K562 (cell line): ENCODE measurements at regions not wholly inside any gene's neighbourhood (a gene's known extent, or its start where the extent isn't known, plus 50 kb on each side); places are given as distances from the start of the nearest gene placed in this dataset.

Experiments used
- ATAC-seq: fragments of 200-7000 bp; cut with Tn5 transposase; 3 replicates; pipeline ENCODE4 v1.9.1; 2020; ENCODE audit warnings: moderate library complexity
- BruUV-seq: library from RNA; stranded (reverse); fragments of 400-500 nt; replicated peaks from 2 replicates; lab custom pipeline; 2021; lab: Mats Ljungman, UMichigan
- CTCF ChIA-PET: fragments of 300-600 bp; formaldehyde crosslinking; extraction: SDS; loops from one replicate; lab custom pipeline; 2021; ENCODE audit warnings: low intra/inter-chr PET ratio; lab: Yijun Ruan, JAX
- POLR2A ChIA-PET: fragments of 300-600, 350-650 bp; sonication (Branson Sonifier 250); formaldehyde crosslinking; extraction: SDS; loops from one replicate; lab custom pipeline; 2021; ENCODE audit warnings: antibody characterized with exemption, inconsistent platforms; lab: Yijun Ruan, JAX
- DNase-seq, 4 experiments: peaks; one replicate each; pipeline versions ENCODE4 v3.0.0 to v3.0.0-alpha.2; 2011 to 2018; ENCODE audit warnings: low spot score in 3 of 4, mixed read lengths in 3 of 4; ENCODE audit errors: extremely low read depth in 1 of 4
- FAIRE-seq: peaks from 2 replicates; lab custom pipeline; 2011; peaks lifted over from hg19 to GRCh38; lab: Jason Lieb, UNC
- H2AFZ ChIP-seq: 2 replicates; pipeline ENCODE4 v1.6.0; 2011; ENCODE audit warnings: low read depth, low read length, control low read depth, inconsistent platforms
- H3K27ac ChIP-seq: fragments of 200-600 bp; 3 replicates; pipeline ENCODE4 v1.8.0; 2011; ENCODE audit warnings: low read depth, mild to moderate bottlenecking, control low read depth, inconsistent platforms, low read length, moderate library complexity, mixed read lengths; ENCODE audit errors: extremely low read depth
- H3K27me3 ChIP-seq, 2 experiments: fragments of 300-600 bp in 1 of 2; 2 replicates in 1 of 2; 3 replicates in 1 of 2; pipeline versions ENCODE4 v1.6.0 to v1.8.0; 2011; ENCODE audit warnings: inconsistent platforms in 2 of 2, low read length in 2 of 2, mild to moderate bottlenecking in 1 of 2, mixed read lengths in 1 of 2, moderate library complexity in 1 of 2; ENCODE audit not compliant: control insufficient read depth in 2 of 2, insufficient read depth in 2 of 2
- H3K36me3 ChIP-seq: fragments of 300-600 bp; 3 replicates; pipeline ENCODE4 v1.8.0; 2011; ENCODE audit warnings: mild to moderate bottlenecking, low read length, inconsistent platforms; ENCODE audit not compliant: control insufficient read depth, insufficient read depth
- H3K4me1 ChIP-seq, 2 experiments: fragments of 200-600 bp in 1 of 2; replicated peaks in 1 of 2; 2 replicates in 1 of 2; 3 replicates in 1 of 2; pipeline versions ENCODE4 v1.5.1 to v1.8.0; 2011; ENCODE audit warnings: inconsistent platforms in 2 of 2, low read length in 2 of 2, mild to moderate bottlenecking in 1 of 2, mixed read lengths in 1 of 2, moderate library complexity in 1 of 2; ENCODE audit not compliant: control insufficient read depth in 2 of 2, insufficient read depth in 2 of 2
- H3K4me2 ChIP-seq: 2 replicates; pipeline ENCODE4 v1.6.1; 2011; ENCODE audit warnings: low read length, control low read depth, inconsistent platforms, mixed read lengths; ENCODE audit not compliant: insufficient read depth
- H3K4me3 ChIP-seq: fragments of 200-600 bp; sonication (generic), shearing (Covaris generic); 2 replicates; pipeline ENCODE4 v1.5.1; 2016; ENCODE audit warnings: control low read depth, inconsistent platforms
- H3K79me2 ChIP-seq: fragments of 200-600 bp; 3 replicates; pipeline ENCODE4 v1.8.0; 2011; ENCODE audit warnings: low read length, inconsistent platforms; ENCODE audit not compliant: control insufficient read depth, insufficient read depth
- H3K9ac ChIP-seq, 2 experiments: 2 replicates each; pipeline versions ENCODE4 v1.6.0 to v1.6.1; 2011; ENCODE audit warnings: low read depth in 2 of 2, low read length in 2 of 2, control low read depth in 1 of 2, inconsistent platforms in 1 of 2, mild to moderate bottlenecking in 1 of 2, mixed read lengths in 1 of 2; ENCODE audit not compliant: insufficient read depth in 1 of 2
- H3K9me1 ChIP-seq: one replicate; pipeline ENCODE4 v1.6.0; 2011; ENCODE audit warnings: inconsistent platforms, mild to moderate bottlenecking, low read length, moderate library complexity; ENCODE audit not compliant: control insufficient read depth, insufficient read depth
- H3K9me3 ChIP-seq: replicated peaks from 2 replicates; pipeline ENCODE4 v1.5.1; 2011; ENCODE audit warnings: low read depth, low read length, inconsistent platforms; ENCODE audit not compliant: control insufficient read depth, insufficient read depth
- H4K20me1 ChIP-seq: replicated peaks from 2 replicates; pipeline ENCODE4 v1.6.1; 2011; ENCODE audit warnings: low read length, inconsistent platforms, mixed read lengths; ENCODE audit not compliant: control insufficient read depth, insufficient read depth
- C11orf30 ChIP-seq: fragments of 450-650 bp; IDR thresholded peaks from 2 replicates; pipeline ENCODE4 v1.6.1; 2016; ENCODE audit warnings: low read depth, mild to moderate bottlenecking
- CBFB ChIP-seq: sonication (generic); formaldehyde crosslinking; IDR thresholded peaks from 2 replicates; pipeline ENCODE4 v1.4.0; 2020; ENCODE audit warnings: mild to moderate bottlenecking, missing genetic modification reagents
- EP400 ChIP-seq: fragments of 450-650 bp; IDR thresholded peaks from 2 replicates; pipeline ENCODE4 v1.6.1; 2017; ENCODE audit warnings: antibody characterized with exemption, mild to moderate bottlenecking, moderate library complexity
- MTA1 ChIP-seq: fragments of 450-650 bp; IDR thresholded peaks from 2 replicates; pipeline ENCODE4 v1.6.1; 2017; ENCODE audit warnings: borderline replicate concordance
- ZNF76 ChIP-seq: fragments of 250-450 bp; sonication (Bioruptor Pico); IDR thresholded peaks from 2 replicates; pipeline ENCODE4 v1.4.0; 2020; ENCODE audit warnings: mild to moderate bottlenecking, moderate library complexity, borderline replicate concordance
- WGBS: fragments of 100-300 bp; shearing (Covaris generic); methylation state at CpG from one replicate; pipeline ENCODE4 v1.1.6; 2016; ENCODE audit warnings: low coverage, mixed read lengths; ENCODE audit not compliant: insufficient coverage; ENCODE audit errors: missing lambda C conversion rate; 5-methylcytosine and 5-hydroxymethylcytosine counted together
- in situ Hi-C: fragments of 300-500 bp; cut with MboI; formaldehyde crosslinking; loops from 4 replicates; pipeline ENCODE4 v1.15.0; 2018; ENCODE audit warnings: inconsistent platforms, mixed read lengths
- intact Hi-C: fragments of 100-400 bp; cut with micrococcal nuclease; formaldehyde crosslinking; loops from 2 replicates; pipeline ENCODE4 v1.14.2; 2022
- TF ChIP-seq, protein P1 (sequence below): IDR thresholded peaks from 2 replicates; pipeline ENCODE4 v1.6.1; 2012; ENCODE audit warnings: low read depth, low read length, improper control_type of control experiment, borderline replicate concordance
- TF ChIP-seq, protein P2 (sequence below): fragments of 200-600 bp; sonication (generic); IDR thresholded peaks from one replicate; pipeline ENCODE4 v1.6.1; 2012; ENCODE audit warnings: mild to moderate bottlenecking, low read depth, low read length, inconsistent platforms
- TF ChIP-seq, protein P3 (sequence below): fragments of 450-650 bp; IDR thresholded peaks from 2 replicates; pipeline ENCODE4 v1.6.1; 2014; ENCODE audit warnings: low read depth, mild to moderate bottlenecking, moderate library complexity, borderline replicate concordance

GRCh38 chr4:59938166-59938565 is 1262.0 kb upstream of the ADGRL3 start:
- Histone ChIP-seq H3K4me2 (no peak overlapping the region), H3K9me3 (no peaks in the 10 kb centered on the region), H3K4me3 (no peak overlapping the region), H3K79me2 (no peaks in the 10 kb centered on the region), H3K9me1 (no peaks in the 10 kb centered on the region), H3K27me3 (no peaks in the 10 kb centered on the region), H2AFZ (no peak overlapping the region), H3K9ac (no peak overlapping the region), H3K36me3 (no peaks in the 10 kb centered on the region), H3K27ac (no peak overlapping the region), H4K20me1 (no peaks in the 10 kb centered on the region), H3K4me1 (no peaks in the 10 kb centered on the region)
- intact Hi-C loops (no loop called here), in situ Hi-C loops (no loop called here)
- ATAC-seq (no peak), DNase-seq (no peak), FAIRE-seq (no peak)
- ChIA-PET POLR2A (no interaction called here), CTCF (no interaction called here)
- 0% methylated on average over 1 of the region's 1 CpG for WGBS
- BruUV-seq = no TSS peak
- TF ChIP-seq, protein P1, sequence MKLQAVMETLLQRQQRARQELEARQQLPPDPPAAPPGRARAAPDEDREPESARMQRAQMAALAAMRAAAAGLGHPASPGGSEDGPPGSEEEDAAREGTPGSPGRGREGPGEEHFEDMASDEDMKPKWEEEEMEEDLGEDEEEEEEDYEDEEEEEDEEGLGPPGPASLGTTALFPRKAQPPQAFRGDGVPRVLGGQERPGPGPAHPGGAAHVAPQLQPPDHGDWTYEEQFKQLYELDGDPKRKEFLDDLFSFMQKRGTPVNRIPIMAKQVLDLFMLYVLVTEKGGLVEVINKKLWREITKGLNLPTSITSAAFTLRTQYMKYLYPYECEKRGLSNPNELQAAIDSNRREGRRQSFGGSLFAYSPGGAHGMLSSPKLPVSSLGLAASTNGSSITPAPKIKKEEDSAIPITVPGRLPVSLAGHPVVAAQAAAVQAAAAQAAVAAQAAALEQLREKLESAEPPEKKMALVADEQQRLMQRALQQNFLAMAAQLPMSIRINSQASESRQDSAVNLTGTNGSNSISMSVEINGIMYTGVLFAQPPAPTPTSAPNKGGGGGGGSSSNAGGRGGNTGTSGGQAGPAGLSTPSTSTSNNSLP = no peak
- TF ChIP-seq C11orf30 (no peak), ZNF76 (CRISPR knock-in tag) (no peak), MTA1 (no peak), CBFB (CRISPR knock-in tag) (no peak), EP400 (no peak)
- TF ChIP-seq, protein P2, sequence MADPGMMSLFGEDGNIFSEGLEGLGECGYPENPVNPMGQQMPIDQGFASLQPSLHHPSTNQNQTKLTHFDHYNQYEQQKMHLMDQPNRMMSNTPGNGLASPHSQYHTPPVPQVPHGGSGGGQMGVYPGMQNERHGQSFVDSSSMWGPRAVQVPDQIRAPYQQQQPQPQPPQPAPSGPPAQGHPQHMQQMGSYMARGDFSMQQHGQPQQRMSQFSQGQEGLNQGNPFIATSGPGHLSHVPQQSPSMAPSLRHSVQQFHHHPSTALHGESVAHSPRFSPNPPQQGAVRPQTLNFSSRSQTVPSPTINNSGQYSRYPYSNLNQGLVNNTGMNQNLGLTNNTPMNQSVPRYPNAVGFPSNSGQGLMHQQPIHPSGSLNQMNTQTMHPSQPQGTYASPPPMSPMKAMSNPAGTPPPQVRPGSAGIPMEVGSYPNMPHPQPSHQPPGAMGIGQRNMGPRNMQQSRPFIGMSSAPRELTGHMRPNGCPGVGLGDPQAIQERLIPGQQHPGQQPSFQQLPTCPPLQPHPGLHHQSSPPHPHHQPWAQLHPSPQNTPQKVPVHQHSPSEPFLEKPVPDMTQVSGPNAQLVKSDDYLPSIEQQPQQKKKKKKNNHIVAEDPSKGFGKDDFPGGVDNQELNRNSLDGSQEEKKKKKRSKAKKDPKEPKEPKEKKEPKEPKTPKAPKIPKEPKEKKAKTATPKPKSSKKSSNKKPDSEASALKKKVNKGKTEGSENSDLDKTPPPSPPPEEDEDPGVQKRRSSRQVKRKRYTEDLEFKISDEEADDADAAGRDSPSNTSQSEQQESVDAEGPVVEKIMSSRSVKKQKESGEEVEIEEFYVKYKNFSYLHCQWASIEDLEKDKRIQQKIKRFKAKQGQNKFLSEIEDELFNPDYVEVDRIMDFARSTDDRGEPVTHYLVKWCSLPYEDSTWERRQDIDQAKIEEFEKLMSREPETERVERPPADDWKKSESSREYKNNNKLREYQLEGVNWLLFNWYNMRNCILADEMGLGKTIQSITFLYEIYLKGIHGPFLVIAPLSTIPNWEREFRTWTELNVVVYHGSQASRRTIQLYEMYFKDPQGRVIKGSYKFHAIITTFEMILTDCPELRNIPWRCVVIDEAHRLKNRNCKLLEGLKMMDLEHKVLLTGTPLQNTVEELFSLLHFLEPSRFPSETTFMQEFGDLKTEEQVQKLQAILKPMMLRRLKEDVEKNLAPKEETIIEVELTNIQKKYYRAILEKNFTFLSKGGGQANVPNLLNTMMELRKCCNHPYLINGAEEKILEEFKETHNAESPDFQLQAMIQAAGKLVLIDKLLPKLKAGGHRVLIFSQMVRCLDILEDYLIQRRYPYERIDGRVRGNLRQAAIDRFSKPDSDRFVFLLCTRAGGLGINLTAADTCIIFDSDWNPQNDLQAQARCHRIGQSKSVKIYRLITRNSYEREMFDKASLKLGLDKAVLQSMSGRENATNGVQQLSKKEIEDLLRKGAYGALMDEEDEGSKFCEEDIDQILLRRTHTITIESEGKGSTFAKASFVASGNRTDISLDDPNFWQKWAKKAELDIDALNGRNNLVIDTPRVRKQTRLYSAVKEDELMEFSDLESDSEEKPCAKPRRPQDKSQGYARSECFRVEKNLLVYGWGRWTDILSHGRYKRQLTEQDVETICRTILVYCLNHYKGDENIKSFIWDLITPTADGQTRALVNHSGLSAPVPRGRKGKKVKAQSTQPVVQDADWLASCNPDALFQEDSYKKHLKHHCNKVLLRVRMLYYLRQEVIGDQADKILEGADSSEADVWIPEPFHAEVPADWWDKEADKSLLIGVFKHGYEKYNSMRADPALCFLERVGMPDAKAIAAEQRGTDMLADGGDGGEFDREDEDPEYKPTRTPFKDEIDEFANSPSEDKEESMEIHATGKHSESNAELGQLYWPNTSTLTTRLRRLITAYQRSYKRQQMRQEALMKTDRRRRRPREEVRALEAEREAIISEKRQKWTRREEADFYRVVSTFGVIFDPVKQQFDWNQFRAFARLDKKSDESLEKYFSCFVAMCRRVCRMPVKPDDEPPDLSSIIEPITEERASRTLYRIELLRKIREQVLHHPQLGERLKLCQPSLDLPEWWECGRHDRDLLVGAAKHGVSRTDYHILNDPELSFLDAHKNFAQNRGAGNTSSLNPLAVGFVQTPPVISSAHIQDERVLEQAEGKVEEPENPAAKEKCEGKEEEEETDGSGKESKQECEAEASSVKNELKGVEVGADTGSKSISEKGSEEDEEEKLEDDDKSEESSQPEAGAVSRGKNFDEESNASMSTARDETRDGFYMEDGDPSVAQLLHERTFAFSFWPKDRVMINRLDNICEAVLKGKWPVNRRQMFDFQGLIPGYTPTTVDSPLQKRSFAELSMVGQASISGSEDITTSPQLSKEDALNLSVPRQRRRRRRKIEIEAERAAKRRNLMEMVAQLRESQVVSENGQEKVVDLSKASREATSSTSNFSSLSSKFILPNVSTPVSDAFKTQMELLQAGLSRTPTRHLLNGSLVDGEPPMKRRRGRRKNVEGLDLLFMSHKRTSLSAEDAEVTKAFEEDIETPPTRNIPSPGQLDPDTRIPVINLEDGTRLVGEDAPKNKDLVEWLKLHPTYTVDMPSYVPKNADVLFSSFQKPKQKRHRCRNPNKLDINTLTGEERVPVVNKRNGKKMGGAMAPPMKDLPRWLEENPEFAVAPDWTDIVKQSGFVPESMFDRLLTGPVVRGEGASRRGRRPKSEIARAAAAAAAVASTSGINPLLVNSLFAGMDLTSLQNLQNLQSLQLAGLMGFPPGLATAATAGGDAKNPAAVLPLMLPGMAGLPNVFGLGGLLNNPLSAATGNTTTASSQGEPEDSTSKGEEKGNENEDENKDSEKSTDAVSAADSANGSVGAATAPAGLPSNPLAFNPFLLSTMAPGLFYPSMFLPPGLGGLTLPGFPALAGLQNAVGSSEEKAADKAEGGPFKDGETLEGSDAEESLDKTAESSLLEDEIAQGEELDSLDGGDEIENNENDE = no peak
- TF ChIP-seq, protein P3, sequence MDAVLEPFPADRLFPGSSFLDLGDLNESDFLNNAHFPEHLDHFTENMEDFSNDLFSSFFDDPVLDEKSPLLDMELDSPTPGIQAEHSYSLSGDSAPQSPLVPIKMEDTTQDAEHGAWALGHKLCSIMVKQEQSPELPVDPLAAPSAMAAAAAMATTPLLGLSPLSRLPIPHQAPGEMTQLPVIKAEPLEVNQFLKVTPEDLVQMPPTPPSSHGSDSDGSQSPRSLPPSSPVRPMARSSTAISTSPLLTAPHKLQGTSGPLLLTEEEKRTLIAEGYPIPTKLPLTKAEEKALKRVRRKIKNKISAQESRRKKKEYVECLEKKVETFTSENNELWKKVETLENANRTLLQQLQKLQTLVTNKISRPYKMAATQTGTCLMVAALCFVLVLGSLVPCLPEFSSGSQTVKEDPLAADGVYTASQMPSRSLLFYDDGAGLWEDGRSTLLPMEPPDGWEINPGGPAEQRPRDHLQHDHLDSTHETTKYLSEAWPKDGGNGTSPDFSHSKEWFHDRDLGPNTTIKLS = no peak
